ENCODE measurements at regions not wholly inside any gene's neighbourhood (a gene's known extent, or its start where the extent isn't known, plus 50 kb on each side); places are given as distances from the start of the nearest gene placed in this dataset.

GRCh38 chr4:126775485-126776106, 857.2 kb upstream of the INTU start:
- no peak for DNase-seq (ENCODE audit: low spot score)
- TF ChIP-seq EGR1 (IDR thresholded peaks at IDR 0.05; ENCODE audit: low read depth in 2 of 2), result no peak
- no peak for TF ChIP-seq FOXA2 (IDR thresholded peaks at IDR 0.05)
- no peak for TF ChIP-seq HNF4G (IDR thresholded peaks at IDR 0.05)
- TF ChIP-seq YY1 (IDR thresholded peaks at IDR 0.05), result no peak
- no peak for TF ChIP-seq NR2F2 (IDR thresholded peaks at IDR 0.05)
- no peak for TF ChIP-seq FOXA1 (IDR thresholded peaks at IDR 0.05)
- no peak for TF ChIP-seq HNF4A (conservative IDR thresholded peaks at IDR 0.05)
- TF ChIP-seq JUND (IDR thresholded peaks at IDR 0.05), result no peak
- TF ChIP-seq GABPA (IDR thresholded peaks at IDR 0.05 in 1 of 2, conservative IDR thresholded peaks at IDR 0.05 in 1 of 2), result no peak
- no peak for TF ChIP-seq RXRA (IDR thresholded peaks at IDR 0.05)
- TF ChIP-seq, protein P1, sequence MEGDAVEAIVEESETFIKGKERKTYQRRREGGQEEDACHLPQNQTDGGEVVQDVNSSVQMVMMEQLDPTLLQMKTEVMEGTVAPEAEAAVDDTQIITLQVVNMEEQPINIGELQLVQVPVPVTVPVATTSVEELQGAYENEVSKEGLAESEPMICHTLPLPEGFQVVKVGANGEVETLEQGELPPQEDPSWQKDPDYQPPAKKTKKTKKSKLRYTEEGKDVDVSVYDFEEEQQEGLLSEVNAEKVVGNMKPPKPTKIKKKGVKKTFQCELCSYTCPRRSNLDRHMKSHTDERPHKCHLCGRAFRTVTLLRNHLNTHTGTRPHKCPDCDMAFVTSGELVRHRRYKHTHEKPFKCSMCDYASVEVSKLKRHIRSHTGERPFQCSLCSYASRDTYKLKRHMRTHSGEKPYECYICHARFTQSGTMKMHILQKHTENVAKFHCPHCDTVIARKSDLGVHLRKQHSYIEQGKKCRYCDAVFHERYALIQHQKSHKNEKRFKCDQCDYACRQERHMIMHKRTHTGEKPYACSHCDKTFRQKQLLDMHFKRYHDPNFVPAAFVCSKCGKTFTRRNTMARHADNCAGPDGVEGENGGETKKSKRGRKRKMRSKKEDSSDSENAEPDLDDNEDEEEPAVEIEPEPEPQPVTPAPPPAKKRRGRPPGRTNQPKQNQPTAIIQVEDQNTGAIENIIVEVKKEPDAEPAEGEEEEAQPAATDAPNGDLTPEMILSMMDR (IDR thresholded peaks at IDR 0.05; ENCODE audit: low read depth, low read length, missing input control), result no peak
- no peak for TF ChIP-seq REST (IDR thresholded peaks at IDR 0.05)
- no peak for TF ChIP-seq RAD21 (IDR thresholded peaks at IDR 0.05)
- TF ChIP-seq, protein P2, sequence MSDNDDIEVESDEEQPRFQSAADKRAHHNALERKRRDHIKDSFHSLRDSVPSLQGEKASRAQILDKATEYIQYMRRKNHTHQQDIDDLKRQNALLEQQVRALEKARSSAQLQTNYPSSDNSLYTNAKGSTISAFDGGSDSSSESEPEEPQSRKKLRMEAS (IDR thresholded peaks at IDR 0.05), result no peak
- TF ChIP-seq, protein P3, sequence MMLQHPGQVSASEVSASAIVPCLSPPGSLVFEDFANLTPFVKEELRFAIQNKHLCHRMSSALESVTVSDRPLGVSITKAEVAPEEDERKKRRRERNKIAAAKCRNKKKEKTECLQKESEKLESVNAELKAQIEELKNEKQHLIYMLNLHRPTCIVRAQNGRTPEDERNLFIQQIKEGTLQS (IDR thresholded peaks at IDR 0.05), result no peak
- TF ChIP-seq TAF1 (conservative IDR thresholded peaks at IDR 0.05), result no peak
- no peak for TF ChIP-seq ZBTB33 (IDR thresholded peaks at IDR 0.05)
- WGBS, result 64% methylated on average over 5 of the region's 5 CpGs

More at GRCh38 chr4:126775485-126776106, 857.2 kb upstream of the INTU start:
- no peaks in the 10 kb centered on the region for H3K27me3 ChIP-seq (ENCODE audit: control insufficient read depth in 4 of 4, insufficient read depth in 4 of 4, low read length in 3 of 4)
- no peaks in the 10 kb centered on the region for H3K9me3 ChIP-seq (ENCODE audit: control insufficient read depth in 4 of 4, low read length in 3 of 4)
- H3K9ac ChIP-seq (ENCODE audit: low read depth in 1 of 2, low read length in 2 of 2), result no peak overlapping the region
- no peak overlapping the region for H3K27ac ChIP-seq (ENCODE audit: low read depth in 1 of 2, low read length in 2 of 2)
- H3K36me3 ChIP-seq (ENCODE audit: control insufficient read depth in 4 of 4, insufficient read depth in 3 of 4, low read depth in 1 of 4, low read length in 3 of 4), result no peaks in the 10 kb centered on the region
- H3K4me3 ChIP-seq (ENCODE audit: low read depth in 1 of 3, low read length in 3 of 3), result no peak overlapping the region
- no peaks in the 10 kb centered on the region for H3K4me1 ChIP-seq (ENCODE audit: control insufficient read depth in 4 of 4, insufficient read depth in 4 of 4, low read length in 3 of 4)
